ENCODE measurements at regions not wholly inside any gene's neighbourhood (a gene's known extent, or its start where the extent isn't known, plus 50 kb on each side); places are given as distances from the start of the nearest gene placed in this dataset.

DNA sequence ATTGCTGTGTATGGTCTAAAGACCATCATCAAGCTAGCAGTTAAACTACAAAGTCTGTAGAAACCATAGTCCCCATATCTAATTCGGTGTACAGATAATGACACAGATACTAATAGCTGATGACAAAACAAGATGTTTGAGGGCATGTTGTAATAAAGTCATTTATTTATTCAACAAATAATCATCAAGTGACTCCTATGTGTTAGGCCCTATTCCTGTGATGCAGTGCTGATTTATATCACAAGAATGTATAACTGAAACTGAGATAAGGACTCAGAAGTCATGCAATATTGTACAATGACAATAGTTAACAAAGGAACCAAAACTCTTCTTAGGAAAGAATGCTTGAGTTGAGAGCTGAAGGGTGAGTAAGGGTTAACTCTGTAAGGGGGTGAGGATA is 315.0 kb upstream of the NR3C2 start:
- DNase-seq (ENCODE audit: low spot score) = no peak

DNA sequence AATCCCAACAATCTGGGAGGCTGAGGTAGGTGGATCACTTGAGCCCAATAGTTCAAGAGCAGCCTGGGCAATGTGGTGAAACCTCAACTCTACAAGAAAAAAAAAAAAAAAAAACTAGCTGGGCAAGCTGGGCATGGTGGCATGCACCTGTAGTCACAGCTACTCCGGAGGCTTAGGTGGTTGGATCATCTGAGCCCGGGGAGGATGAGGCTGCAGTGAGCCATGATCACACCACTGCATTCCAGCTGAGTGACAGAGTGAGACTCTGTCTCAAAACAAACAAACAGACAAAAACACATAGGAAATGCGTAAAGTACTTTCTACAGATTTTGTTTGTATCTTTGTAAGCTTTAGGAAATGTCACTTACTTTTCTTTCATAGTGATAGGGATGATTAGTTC is 307.2 kb upstream of the NR3C2 start:
- DNase-seq (ENCODE audit: low spot score) = no peak

DNA sequence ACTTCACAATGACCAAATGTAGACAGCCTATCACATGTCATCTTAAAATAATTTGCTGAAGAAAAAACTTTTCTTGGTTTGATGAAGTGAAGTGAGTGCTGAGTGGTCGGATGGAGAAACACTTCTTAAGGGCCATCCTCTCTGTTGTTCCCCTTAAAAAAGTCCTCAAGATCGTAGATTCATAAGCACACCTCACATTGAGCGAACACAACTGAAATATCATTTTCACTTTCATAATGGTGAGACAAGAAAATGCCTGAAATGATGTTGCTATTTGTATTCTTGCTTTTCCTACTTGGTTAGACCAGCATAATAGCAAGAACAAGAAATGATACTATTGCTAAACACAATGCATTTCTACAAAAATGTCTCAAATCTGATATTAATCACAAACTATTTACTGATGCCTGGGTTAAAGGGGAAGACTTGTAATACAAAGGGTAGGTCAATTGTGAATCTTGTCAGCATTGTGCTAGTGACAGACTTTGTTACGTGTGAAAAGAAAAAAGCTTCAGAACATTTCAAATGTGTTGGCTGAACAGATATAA is 305.6 kb upstream of the NR3C2 start:
- no peak for DNase-seq (ENCODE audit: low spot score)

DNA sequence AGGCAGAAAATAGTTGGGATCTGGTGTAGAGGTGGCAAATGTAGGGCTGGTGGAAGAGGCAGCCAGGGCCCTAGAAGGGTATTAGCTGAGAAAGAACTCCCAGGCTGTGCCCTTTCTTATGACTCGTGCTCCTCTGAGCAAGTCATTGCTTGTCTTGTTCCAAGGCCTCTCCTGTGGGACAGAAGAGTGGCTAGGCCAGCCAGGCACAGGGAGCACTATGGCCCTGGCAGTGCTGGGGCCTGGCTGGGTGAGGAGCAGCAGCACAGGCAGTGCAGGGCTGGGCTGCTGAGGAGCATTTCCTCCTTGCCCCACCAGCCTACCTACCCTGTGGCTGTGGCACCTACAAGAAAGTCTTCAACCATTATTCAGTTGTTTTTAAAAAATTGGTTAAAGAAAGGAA is 298.5 kb upstream of the NR3C2 start:
- DNase-seq (ENCODE audit: low spot score) = no peak

DNA sequence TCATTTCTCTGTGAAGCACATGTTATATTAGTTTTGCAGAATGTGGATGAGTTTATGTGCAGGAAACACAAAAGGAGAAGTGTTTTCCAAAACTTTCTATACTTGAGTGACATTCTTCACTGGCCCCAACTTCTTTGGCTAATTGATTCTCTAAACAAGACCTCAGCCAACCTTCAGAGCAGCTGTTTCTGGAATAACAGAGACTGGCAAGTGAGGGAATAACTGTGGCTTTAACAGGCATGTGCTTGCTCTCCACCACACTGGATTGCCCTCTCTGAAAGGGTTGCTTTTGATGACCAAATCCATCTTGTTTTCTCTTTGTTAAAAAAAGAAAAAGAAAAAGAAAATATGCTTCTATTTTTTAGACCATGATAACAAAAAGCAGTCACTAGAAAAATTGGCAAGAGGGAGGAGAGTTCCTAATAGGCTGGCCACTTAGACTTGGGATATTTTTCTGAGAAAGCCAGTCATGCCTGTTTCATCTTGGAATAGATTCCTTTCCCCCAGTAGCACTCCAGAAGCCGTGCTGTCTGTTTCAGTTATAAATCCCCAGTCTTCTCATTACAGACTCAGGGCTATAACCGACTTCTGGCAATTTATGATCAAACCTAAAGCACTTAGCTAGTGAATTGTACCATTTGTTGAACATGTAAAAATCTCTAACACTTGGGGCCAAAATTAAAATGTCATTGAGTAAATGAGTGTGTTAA is 295.0 kb upstream of the NR3C2 start:
- DNase-seq (ENCODE audit: low spot score) = no peak

DNA sequence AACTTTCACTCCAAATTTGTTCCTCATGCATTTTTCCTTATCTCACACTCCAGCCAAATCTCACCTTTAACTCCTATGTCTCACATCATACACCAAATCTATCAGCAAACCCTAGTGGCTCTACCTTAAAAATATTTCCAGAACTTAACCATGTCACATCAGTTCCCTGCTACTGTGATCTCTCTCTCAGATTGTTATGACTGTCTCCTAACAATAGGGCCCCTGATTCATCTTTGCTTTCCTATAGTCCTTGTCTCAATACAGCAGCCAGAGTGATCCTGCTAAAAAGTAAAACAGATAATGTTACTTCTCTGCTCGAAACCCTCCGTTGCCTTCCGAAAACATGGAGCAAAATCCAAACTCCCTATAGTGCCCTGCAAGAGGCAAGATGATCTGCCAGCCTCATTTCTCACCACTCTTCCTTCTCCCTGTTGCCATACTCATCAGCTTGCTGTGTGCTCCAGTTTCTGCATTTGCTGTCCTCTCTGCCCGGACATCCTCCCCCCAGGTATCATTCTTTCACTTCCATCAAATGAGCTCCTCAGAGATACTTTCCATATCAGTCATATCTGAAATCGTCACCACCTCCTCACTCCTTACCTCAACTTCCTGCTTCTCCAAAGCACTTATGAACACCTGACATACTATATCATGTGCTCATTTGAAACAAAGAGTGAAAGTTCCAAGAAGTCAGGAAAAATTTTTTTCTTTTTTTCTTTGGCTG is 293.4 kb upstream of the NR3C2 start:
- DNase-seq (ENCODE audit: low spot score) = no peak

DNA sequence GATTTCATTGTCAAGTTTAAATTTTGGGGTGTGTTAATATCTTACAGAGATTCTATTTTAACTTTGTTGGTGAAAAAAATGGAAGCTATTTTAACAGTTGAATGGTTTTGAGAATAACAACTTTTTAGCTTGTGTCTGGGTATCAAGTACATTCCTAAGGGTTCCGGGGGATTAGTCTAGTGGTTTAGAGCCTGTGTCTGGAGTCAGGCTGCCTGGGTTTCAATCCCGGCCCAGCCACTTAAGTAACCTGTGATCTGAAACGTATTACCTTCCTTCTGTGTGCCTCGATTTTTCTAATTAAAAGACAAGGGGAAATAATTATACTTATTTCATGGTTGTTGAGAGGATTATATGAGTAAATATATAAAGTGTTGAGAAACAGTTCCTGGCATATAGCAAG is 288.6 kb upstream of the NR3C2 start:
- no peak for DNase-seq (ENCODE audit: low spot score)

DNA sequence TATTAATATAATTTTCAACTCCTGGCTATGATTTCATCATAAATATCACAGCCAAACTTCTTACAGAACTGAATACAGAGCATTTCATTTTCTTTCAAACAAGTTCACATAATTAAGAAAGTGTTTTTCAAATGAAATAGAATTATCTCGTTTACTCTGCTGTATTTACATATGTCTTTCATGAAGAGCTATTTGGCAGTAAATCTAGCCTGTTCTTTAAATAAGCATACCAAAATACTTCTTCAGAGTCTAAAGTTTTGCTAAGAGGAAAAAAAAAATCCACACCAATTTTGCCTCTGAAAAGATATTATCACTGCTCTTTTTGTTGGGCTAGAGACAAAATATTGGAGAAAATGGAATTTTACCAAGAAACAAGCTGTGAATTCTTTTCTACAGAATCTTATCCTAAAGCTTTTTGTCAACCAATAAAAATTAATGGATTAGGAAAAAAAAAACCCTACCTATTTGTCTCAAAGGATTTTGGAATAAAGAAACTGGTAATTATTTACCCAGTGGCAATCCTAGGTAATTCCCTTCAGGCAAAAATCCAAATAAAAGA is 287.9 kb upstream of the NR3C2 start:
- DNase-seq (ENCODE audit: low spot score) = no peak

DNA sequence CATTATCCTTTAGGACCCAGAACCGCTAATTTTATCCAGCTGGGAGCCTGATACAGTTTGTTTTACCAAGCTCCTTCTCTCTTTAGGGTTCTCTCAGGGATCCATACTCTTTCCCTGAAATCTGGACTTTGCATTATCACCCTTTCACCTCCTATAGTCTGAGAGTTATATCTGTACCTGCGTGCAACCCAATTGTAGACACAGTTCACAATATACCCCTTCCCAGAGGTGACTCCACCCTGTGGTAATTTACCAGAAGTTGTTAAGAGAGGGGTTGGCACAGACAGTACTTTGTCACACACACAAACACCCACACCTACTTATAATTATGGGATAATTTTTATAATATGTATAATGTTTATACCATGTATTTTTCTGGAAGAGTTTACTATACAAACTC is 275.8 kb upstream of the NR3C2 start:
- DNase-seq (ENCODE audit: low spot score) = no peak

DNA sequence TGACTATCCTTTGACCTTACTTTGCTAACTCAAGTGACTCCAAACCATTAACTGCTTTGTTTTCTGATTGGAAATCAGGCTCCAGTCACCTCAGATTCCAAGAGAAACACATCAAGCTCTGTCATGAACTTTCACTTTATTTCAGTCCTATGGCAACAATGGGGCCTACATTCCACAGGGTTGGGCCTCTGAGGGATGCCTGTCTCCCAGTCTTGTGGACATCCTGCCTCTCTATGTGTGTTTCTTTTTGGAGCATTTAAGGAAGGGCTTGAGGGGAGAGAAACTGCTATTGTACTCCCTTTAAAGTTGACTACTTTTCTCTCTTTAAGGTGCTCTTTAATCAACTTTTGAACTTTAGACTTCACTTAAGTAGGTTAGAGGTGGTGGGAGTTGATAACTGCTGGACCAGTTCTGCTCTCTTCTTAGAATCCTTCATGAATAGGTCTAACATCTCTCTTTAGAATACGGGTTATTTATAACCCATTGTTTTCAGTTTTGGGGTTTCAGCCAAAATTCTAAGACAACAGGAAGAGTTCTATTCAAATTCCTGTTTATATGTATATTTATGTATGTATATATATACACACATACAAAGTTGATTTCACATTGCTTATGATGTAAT is 274.3 kb upstream of the NR3C2 start:
- DNase-seq (ENCODE audit: low spot score) = no peak

DNA sequence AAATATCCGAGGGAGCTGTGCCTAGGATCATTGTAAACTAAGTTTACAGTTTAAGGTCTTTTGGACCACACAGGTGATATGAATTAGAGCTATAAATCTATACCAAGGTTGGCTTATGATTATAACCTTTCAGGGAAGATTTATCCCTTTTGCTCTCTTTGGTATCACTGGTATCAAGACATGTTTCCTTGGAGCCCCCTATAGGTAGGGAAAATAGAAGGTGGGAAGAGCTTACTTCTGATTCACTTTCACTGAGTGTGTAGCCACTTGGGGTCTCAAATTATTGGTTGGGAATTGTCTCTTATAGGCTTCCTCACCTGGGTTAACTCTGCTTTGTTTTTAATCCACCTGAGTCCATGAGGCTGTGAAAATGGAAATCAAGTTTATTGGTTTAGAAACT is 262.1 kb upstream of the NR3C2 start:
- DNase-seq (ENCODE audit: low spot score) = no peak

DNA sequence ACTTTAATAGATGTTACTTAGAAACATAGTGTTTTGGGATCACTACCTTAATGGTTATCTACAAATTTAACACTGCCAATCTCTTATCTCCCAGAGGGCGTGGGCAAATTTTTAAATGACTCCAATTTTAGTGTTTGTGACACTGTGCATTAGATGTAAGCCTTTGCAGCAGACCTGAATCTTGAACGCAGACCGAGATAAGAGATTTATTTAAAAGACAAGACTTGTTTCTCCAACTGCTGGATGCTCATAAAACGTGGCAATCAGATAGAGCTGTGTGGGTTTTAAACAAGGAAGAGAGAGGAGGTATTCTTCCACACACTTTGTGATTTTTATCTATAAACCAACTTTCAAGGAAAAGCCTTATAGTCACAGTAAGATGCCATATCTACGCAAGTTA is 252.5 kb upstream of the NR3C2 start:
- DNase-seq (ENCODE audit: low spot score) = no peak

DNA sequence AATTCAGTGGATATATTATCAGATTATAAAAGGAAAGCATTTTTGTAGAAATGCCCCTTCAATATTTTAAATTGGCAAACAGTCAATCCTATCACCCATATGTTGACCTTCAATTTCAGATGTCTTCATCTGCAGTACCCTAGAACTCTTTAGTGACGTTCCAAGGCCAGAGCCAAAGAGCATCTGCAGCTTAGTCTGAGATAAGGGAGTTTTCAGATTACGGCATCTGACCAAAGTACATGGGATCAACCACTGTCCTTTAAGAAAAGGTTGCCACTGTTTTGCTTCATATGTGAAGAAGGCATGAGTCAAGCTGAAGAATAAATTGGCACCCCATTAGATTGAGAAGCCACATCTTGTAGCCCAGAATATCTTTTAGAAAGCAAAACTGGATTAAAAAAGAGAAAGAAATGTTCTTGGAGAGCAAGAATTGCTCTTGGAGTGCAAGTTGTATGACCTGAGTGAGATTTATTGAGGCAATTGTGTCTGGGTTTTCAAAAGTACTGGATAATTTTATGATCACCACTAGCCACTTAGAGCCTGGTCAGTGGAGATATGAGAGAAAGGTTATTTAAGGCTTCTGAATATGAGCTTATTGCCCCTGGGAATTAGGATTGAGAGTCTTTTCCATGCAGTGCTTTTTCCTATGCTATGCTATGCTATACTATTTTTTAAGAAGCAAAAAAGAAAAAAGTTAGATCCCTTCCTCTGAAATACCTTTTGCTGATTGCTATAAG is 251.9 kb upstream of the NR3C2 start:
- DNase-seq (ENCODE audit: low spot score) = no peak

DNA sequence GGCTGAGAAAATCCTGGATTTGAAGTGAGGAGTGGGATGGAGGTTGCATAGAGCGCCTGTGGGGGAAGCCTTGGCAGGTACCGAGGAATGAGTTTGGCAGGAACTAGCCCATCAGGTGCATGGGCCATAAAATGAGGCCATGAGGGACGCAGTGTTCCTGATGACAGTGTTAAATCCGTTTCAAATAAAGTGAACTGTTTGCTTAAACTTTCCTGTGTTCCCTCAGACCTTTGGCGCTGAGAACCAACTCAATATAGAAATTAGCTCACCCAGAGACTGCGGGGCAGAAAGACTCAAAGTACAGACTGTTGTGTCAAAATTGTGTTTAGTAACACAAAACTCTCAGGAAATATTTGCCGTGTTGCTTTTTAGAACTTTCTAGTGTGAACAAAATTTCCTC is 250.0 kb upstream of the NR3C2 start:
- no peak for DNase-seq (ENCODE audit: low spot score)

DNA sequence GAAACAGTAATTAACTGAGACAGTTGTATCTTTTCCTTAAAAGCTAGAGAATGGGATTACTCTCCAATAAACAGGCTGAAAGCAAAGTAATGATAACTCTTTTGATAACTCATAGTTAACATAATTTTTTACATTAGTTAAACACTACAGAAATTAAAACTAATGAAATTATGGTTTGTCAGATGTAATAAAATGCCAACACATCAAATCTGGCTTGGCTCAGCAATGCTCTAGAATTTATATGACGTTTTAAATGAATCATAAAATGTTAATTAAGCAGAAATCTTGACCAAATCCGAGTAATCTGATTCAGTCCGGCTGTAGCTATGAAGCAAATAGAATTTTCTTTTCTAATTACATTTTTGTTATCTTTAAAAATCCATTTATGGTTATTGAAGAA is 244.2 kb upstream of the NR3C2 start:
- DNase-seq (ENCODE audit: low spot score) = no peak

DNA sequence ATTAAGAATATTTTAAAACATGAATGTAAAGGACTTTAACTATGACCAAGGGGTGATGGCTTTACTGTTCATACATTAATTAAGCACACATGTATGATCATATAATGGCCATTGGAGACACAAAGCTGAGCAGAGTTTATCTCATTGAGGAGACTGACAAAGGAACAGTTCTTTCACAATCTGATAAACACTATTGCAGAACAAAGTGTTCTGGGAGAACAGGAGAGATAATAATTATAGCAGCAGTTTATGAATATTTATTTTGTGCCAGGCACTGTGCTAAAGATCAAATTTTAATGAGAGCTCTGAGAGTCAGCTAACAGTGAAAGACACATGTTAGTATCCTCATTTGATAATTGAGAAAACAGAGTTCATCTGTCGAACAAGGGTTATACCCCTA is 242.4 kb upstream of the NR3C2 start:
- no peak for DNase-seq (ENCODE audit: low spot score)

DNA sequence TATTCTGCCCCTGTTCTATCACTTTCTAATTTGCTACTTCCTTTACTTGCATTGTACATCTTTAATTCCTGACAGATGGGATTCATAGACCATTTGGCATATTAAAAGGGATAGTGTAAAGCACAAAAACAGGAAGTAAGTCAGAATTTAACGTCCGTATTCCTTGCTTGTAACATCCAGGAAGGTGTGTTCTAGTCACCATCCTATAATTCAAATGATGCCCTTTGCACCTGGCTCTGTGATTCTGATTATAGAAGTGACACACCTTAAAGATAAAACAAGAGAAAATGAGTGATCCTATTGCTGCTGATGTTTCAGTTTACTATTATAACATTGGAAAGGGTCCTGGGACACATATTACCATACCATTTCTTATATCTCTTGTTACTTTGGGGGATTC is 238.7 kb upstream of the NR3C2 start:
- no peak for DNase-seq (ENCODE audit: low spot score)

DNA sequence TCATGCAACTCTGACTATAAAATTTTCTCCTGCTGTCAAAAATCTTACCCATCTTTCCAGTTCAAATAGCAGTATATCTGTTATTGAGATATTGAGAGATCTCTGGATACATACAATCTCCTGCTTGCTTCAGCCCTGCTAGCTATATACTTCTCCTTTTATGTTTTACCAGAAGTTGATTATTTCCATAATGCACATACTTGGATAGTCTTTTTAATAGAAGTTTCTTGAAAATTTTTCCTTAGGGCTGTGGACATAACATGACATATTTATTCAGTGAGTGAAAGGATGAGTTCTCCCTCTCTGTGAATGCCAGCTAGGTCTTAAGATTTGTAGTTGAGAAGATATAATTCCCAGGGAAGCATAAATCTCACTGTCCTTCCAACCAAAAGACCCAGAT is 234.1 kb upstream of the NR3C2 start:
- DNase-seq (ENCODE audit: low spot score) = no peak

DNA sequence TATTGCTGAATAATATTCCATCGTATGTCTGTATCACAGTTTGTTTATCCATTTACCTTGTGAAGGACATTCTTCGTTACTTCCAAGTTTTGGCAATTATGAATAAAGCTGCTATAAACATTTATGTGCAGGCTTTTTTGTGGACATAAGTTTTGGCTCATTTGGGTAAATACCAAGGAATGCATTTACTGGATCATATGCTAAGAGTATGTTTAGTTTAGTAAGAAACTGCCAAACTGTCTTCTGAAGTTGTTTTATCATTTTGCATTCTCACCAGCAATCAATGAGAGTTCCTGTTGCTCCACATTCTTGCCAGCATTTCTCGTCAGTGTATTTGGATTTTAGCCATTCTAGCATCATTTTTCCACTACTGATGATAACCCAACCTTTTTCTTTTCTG is 232.7 kb upstream of the NR3C2 start:
- no peak for DNase-seq (ENCODE audit: low spot score)

DNA sequence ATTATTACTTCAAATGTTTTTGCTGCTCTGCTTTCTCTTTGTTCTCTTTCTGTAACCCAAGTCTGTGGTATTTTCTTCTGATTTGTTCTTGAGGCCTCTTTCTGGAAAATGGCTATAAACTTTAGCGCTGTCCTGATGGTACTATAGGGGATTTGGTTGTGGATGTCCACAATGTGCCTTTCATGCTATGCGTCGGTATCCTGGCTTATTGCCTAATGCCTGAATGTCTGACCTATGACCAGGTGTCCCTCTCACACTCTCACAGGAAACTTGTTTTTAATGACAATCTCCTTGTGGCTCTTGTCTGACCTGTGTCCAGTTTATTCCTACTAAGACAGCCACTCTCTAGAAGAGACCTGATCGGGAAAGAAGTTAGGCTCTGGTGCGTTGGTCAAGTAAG is 222.4 kb upstream of the NR3C2 start:
- DNase-seq (ENCODE audit: low spot score) = no peak

DNA sequence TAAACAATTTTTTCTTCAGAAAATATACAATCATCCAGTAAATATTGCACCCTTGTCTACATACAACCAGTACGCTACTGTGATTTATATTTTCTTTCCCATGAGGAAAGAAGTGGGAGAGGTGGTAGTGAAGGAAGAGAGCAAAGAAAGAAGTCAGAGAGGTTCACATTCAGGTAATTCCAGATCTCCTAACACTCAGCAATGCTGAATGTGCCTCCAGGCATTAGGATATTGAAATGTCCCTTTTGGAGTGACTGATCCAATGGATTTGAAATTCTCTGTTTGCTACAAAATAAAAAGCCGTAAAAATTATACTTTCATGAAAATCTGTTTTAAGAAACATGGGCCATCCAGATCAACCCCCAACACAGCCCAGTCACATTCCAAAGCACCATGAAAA is 211.9 kb upstream of the NR3C2 start:
- no peak for DNase-seq (ENCODE audit: low spot score)

DNA sequence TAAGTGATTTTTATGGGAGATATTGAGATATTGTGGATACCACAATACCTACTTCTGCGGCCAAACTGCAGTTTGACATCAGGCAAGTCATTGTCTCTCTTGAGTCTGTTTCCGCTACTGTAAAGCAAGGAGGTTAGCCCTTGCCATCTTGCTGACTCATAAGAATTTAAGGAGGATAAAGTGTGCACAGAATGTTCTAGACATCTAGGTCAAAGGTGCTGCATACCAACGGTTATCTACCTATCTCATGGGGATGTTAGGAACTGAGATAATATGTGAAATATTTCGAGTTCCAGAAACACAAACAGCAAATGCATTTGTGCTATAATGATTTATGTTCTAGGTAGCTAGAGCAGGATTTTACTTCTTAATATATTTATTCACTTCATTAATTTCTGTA is 211.5 kb upstream of the NR3C2 start:
- no peak for DNase-seq (ENCODE audit: low spot score)

Data from H4 (cell line).